Epidermal melanocyte (primary cell): ENCODE measurements at regions not wholly inside any gene's neighbourhood (a gene's known extent, or its start where the extent isn't known, plus 50 kb on each side); places are given as distances from the start of the nearest gene placed in this dataset.
"Not testable (repeated sequence)": the region's sequence is repeated elsewhere in the genome, so short reads cannot be mapped to it uniquely, and the experiment has no call there.

Experiments used
- DNase-seq: peaks from one replicate; pipeline ENCODE4 v3.0.0; 2011; ENCODE audit warnings: low spot score; ENCODE audit not compliant: insufficient read length

- no peak for DNase-seq
Measured at GRCh38 chr4:175273995-175274753, 356.0 kb downstream of the ADAM29 start.

GRCh38 chr4:175277816-175278215 is 359.7 kb downstream of the ADAM29 start:
- no peak for DNase-seq

GRCh38 chr4:175280153-175280552 is 362.0 kb downstream of the ADAM29 start:
- no peak for DNase-seq

GRCh38 chr4:175281894-175282293 is 363.7 kb downstream of the ADAM29 start:
- no peak for DNase-seq

- no peak for DNase-seq
Measured at GRCh38 chr4:175282407-175282806, 364.2 kb downstream of the ADAM29 start.

- no peak for DNase-seq
Measured at GRCh38 chr4:175290401-175290800, 372.2 kb downstream of the ADAM29 start.

- DNase-seq: no peak
Measured at GRCh38 chr4:175297965-175298565, 379.9 kb downstream of the ADAM29 start.

GRCh38 chr4:175306436-175306835 is 388.3 kb downstream of the ADAM29 start:
- no peak for DNase-seq

- no peak for DNase-seq
Measured at GRCh38 chr4:175307326-175307725, 389.2 kb downstream of the ADAM29 start.

- no peak for DNase-seq
Measured at GRCh38 chr4:175308236-175308635, 390.1 kb downstream of the ADAM29 start.

- no peak for DNase-seq
Measured at GRCh38 chr4:175309041-175309440, 390.9 kb downstream of the ADAM29 start.

GRCh38 chr4:175325230-175325629 is 407.1 kb downstream of the ADAM29 start:
- no peak for DNase-seq

GRCh38 chr4:175326796-175327195 is 408.6 kb downstream of the ADAM29 start:
- DNase-seq: no peak

GRCh38 chr4:175330236-175330635 is 412.1 kb downstream of the ADAM29 start:
- DNase-seq: no peak

GRCh38 chr4:175330652-175331051 is 412.5 kb downstream of the ADAM29 start:
- DNase-seq: no peak

- DNase-seq: no peak
Measured at GRCh38 chr4:175335331-175335730, 417.2 kb downstream of the ADAM29 start.

- DNase-seq: not testable (repeated sequence)
Measured at GRCh38 chr4:175336570-175336969, 418.4 kb downstream of the ADAM29 start.

GRCh38 chr4:175339100-175339707 is 421.0 kb downstream of the ADAM29 start:
- DNase-seq: no peak

GRCh38 chr4:175341203-175341755 is 423.1 kb downstream of the ADAM29 start:
- no peak for DNase-seq

- no peak for DNase-seq
Measured at GRCh38 chr4:175346376-175346775, 428.2 kb downstream of the ADAM29 start.

- DNase-seq: no peak
Measured at GRCh38 chr4:175350246-175350645, 432.1 kb downstream of the ADAM29 start.

GRCh38 chr4:175351473-175351872 is 433.3 kb downstream of the ADAM29 start:
- no peak for DNase-seq
